ENCODE measurements at regions not wholly inside any gene's neighbourhood (a gene's known extent, or its start where the extent isn't known, plus 50 kb on each side); places are given as distances from the start of the nearest gene placed in this dataset.

DNA sequence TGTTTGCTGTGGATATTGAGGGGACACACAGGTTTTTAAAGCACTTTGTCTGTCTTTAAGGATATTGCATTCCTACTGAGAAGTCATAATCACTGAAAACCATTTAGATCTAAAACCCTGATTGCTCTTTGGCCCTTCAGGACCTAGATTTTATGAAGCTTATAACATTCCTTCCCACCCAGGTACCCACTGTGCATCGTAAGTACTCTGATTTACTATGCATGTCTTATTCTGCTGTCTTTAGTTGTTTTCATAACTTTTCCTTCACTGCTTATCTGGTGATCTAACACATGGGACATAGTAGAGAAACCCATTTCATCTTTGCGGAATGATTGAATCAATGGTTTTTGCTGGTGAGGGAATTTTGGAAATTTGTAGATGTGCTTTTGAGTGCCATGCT, 247.0 kb upstream of the RARB start:
- TF ChIP-seq, protein P1, sequence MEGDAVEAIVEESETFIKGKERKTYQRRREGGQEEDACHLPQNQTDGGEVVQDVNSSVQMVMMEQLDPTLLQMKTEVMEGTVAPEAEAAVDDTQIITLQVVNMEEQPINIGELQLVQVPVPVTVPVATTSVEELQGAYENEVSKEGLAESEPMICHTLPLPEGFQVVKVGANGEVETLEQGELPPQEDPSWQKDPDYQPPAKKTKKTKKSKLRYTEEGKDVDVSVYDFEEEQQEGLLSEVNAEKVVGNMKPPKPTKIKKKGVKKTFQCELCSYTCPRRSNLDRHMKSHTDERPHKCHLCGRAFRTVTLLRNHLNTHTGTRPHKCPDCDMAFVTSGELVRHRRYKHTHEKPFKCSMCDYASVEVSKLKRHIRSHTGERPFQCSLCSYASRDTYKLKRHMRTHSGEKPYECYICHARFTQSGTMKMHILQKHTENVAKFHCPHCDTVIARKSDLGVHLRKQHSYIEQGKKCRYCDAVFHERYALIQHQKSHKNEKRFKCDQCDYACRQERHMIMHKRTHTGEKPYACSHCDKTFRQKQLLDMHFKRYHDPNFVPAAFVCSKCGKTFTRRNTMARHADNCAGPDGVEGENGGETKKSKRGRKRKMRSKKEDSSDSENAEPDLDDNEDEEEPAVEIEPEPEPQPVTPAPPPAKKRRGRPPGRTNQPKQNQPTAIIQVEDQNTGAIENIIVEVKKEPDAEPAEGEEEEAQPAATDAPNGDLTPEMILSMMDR (IDR thresholded peaks at IDR 0.05; ENCODE audit: low read depth, low read length) = no peak
- no peak for TF ChIP-seq POLR2A (IDR thresholded peaks at IDR 0.05; ENCODE audit: extremely low read depth, insufficient read length)
- no peak for TF ChIP-seq MAX (IDR thresholded peaks at IDR 0.05; ENCODE audit: low read depth, low read length)
- no peak for TF ChIP-seq MYC (IDR thresholded peaks at IDR 0.05; ENCODE audit: low read depth, low read length)

Data from NB4 (cell line).